ENCODE measurements at regions not wholly inside any gene's neighbourhood (a gene's known extent, or its start where the extent isn't known, plus 50 kb on each side); places are given as distances from the start of the nearest gene placed in this dataset.

DNA sequence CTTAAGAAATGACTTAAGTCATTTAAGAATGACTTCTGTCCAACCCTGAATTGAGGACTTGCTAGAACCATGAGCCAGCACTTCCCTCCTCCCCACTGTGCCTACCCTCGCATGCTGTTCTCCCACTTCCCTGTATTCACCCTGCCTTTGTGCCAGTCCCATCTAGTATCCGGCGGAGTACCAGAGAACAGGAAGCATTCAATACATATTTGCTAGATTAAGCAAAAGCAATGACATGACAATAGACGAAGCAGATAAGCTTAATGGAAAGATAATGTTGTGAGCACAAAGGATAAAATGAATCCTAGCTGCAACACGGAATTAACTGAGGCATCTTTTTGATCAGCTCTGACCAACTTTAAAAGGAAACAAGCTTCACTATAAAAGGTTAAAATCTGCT lies 328.5 kb downstream of the TDRD15 start:
- Histone ChIP-seq H3K27ac (ENCODE audit: low read depth, low read length) (peak overlapping the region; percentile 42), H4K5ac (ENCODE audit: low read length) (no peak overlapping the region), H3K56ac (ENCODE audit: low read length) (peak overlapping the region; percentile 69), H3K9ac (ENCODE audit: low read length) (no peak overlapping the region), H3K4me1 (ENCODE audit: control insufficient read depth, low read depth, low read length) (peaks cover 23% of the 10 kb centered on the region), H3K23ac (ENCODE audit: low read length) (no peak overlapping the region), H2BK120ac (ENCODE audit: low read depth, low read length) (no peak overlapping the region), H2AK5ac (ENCODE audit: low read length) (no peak overlapping the region), H3K79me1 (ENCODE audit: low read length) (no peaks in the 10 kb centered on the region), H3K4me3 (ENCODE audit: low read length) (no peak overlapping the region), H3K36me3 (ENCODE audit: control insufficient read depth, insufficient read depth, low read length) (no peaks in the 10 kb centered on the region), H3K4ac (ENCODE audit: low read depth, low read length) (no peak overlapping the region), H2BK15ac (replicated peaks; ENCODE audit: low read depth) (no peak overlapping the region), H2BK5ac (ENCODE audit: low read length) (peak overlapping the region; percentile 97), H3K4me2 (ENCODE audit: low read length) (no peak overlapping the region), H3K79me2 (ENCODE audit: control insufficient read depth, insufficient read depth, low read length) (no peaks in the 10 kb centered on the region), H3K27me3 (ENCODE audit: insufficient read depth, low read length, poor library complexity) (no peaks in the 10 kb centered on the region), H3K18ac (ENCODE audit: low read length) (no peak overlapping the region), H4K8ac (ENCODE audit: low read depth, low read length) (no peak overlapping the region)
- no CpG with 5 or more reads among the region's 5 CpGs for WGBS (ENCODE audit: extremely low coverage, insufficient coverage, low lambda C conversion rate)
- peak; percentile 83 for DNase-seq

DNA sequence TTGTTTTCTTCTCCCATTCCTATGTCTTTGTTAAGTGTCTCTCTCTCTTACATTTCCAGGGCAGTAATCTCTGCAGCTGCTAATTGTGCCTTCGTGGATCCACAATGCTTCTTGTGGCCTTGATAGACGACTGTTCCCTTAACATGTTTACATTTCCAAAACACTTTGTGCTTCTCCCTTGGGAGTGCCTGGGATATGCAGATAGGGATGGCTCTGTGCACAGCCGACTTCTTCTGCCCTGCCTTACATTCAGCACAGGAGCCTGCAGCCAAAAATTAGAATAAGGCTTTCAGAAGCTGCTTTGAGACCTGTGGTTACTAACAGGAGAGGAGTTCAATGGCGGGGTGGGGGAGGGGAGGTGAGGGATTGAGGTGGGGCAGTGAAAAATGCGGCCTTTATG lies 328.9 kb downstream of the TDRD15 start:
- H3K9ac ChIP-seq (ENCODE audit: low read length) = no peak overlapping the region
- H3K27ac ChIP-seq (ENCODE audit: low read depth, low read length) = peak overlapping the region; percentile 88
- peak overlapping the region; percentile 18 for H4K5ac ChIP-seq (ENCODE audit: low read length)
- no peak overlapping the region for H2AK5ac ChIP-seq (ENCODE audit: low read length)
- no CpG with 5 or more reads among the region's 5 CpGs for WGBS (ENCODE audit: extremely low coverage, insufficient coverage, low lambda C conversion rate)
- H3K4me1 ChIP-seq (ENCODE audit: control insufficient read depth, low read depth, low read length) = peaks cover 23% of the 10 kb centered on the region
- H3K27me3 ChIP-seq (ENCODE audit: insufficient read depth, low read length, poor library complexity) = no peaks in the 10 kb centered on the region
- H4K8ac ChIP-seq (ENCODE audit: low read depth, low read length) = no peak overlapping the region
- H3K56ac ChIP-seq (ENCODE audit: low read length) = peak overlapping the region; percentile 26
- H3K36me3 ChIP-seq (ENCODE audit: control insufficient read depth, insufficient read depth, low read length) = no peaks in the 10 kb centered on the region
- DNase-seq = peak; percentile 94
- H2BK120ac ChIP-seq (ENCODE audit: low read depth, low read length) = peak overlapping the region; percentile 47
- H2BK15ac ChIP-seq (replicated peaks; ENCODE audit: low read depth) = no peak overlapping the region
- H3K4me2 ChIP-seq (ENCODE audit: low read length) = no peak overlapping the region
- H2BK5ac ChIP-seq (ENCODE audit: low read length) = peak overlapping the region; percentile 97
- H3K79me1 ChIP-seq (ENCODE audit: low read length) = no peaks in the 10 kb centered on the region
- H3K4me3 ChIP-seq (ENCODE audit: low read length) = no peak overlapping the region
- no peak overlapping the region for H3K23ac ChIP-seq (ENCODE audit: low read length)
- no peak overlapping the region for H3K4ac ChIP-seq (ENCODE audit: low read depth, low read length)
- peak overlapping the region; percentile 69 for H3K18ac ChIP-seq (ENCODE audit: low read length)
- no peaks in the 10 kb centered on the region for H3K79me2 ChIP-seq (ENCODE audit: control insufficient read depth, insufficient read depth, low read length)

DNA sequence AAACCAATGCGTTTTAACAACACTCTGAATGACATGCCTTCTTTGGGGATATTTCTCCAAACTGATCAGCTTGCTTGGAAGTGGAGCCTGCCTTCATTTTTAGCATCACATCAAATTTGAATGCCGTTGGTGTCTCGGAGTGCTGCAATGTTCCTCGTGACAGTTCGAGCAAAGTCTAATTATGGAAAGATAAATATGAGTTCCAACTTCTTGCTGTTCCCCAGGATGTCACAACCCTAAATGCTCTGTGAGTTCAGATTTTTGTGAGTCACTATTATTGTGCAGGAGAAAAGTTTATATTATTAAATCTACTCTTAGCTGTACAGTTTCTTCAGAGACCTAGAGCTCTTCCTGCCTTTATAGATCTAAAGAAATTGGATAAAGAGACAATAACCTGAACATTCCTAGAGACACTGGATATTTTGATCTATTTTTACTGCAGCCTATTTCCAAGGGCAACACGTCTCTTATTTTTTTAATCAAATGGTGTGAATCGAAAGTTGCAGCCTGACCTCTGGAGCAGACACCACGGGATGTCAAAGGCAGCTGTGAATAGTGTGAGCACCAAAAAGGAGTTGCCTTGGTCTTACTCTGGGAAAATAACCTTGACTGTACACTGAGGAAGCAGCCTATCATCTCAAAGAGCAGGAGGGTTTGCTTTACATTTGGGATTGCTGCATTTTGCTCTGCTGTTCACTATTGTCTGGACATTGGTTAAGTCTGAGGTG lies 330.1 kb downstream of the TDRD15 start:
- Histone ChIP-seq H3K27ac (ENCODE audit: low read depth, low read length) (peak overlapping the region; percentile 88), H4K5ac (ENCODE audit: low read length) (peak overlapping the region; percentile 59)
- no peak for DNase-seq

DNA sequence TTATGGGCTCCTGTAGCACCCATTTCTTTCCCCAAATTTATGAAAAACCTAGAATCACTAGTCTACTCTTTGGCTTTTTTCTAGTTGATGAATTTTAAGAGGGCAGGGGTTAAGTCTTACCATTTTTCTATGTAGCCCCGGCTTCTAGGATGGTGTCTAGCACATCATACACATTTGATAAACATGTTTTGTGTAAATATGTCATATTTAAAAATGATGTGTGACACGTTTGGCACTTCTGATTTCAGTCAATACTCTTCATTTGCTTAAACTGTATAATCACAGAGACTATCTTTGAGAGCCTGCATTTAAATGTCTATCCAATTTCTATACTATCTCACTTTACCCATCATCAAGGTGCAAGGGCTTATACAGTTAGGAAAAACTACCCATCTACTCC lies 331.1 kb downstream of the TDRD15 start:
- no peak overlapping the region for H4K8ac ChIP-seq (ENCODE audit: low read depth, low read length)
- no peak overlapping the region for H3K4me3 ChIP-seq (ENCODE audit: low read length)
- H3K23ac ChIP-seq (ENCODE audit: low read length) = no peak overlapping the region
- H3K4me1 ChIP-seq (ENCODE audit: control insufficient read depth, low read depth, low read length) = peaks cover 23% of the 10 kb centered on the region
- H3K79me1 ChIP-seq (ENCODE audit: low read length) = no peaks in the 10 kb centered on the region
- no peak overlapping the region for H3K4ac ChIP-seq (ENCODE audit: low read depth, low read length)
- H2BK15ac ChIP-seq (replicated peaks; ENCODE audit: low read depth) = no peak overlapping the region
- H3K56ac ChIP-seq (ENCODE audit: low read length) = no peak overlapping the region
- no peak overlapping the region for H2AK5ac ChIP-seq (ENCODE audit: low read length)
- no peak overlapping the region for H3K27ac ChIP-seq (ENCODE audit: low read depth, low read length)
- H4K5ac ChIP-seq (ENCODE audit: low read length) = no peak overlapping the region
- H2BK120ac ChIP-seq (ENCODE audit: low read depth, low read length) = no peak overlapping the region
- no peaks in the 10 kb centered on the region for H3K27me3 ChIP-seq (ENCODE audit: insufficient read depth, low read length, poor library complexity)
- no peak overlapping the region for H3K18ac ChIP-seq (ENCODE audit: low read length)
- H3K79me2 ChIP-seq (ENCODE audit: control insufficient read depth, insufficient read depth, low read length) = no peaks in the 10 kb centered on the region
- no peak overlapping the region for H3K4me2 ChIP-seq (ENCODE audit: low read length)
- no peak overlapping the region for H2BK5ac ChIP-seq (ENCODE audit: low read length)
- H3K9ac ChIP-seq (ENCODE audit: low read length) = no peak overlapping the region
- WGBS (ENCODE audit: extremely low coverage, insufficient coverage, low lambda C conversion rate) = no CpG with 5 or more reads among the region's 2 CpGs
- DNase-seq = no peak
- no peaks in the 10 kb centered on the region for H3K36me3 ChIP-seq (ENCODE audit: control insufficient read depth, insufficient read depth, low read length)

More for the DNA sequence above, 330.1 kb downstream of the TDRD15 start:
- no peak overlapping the region for H3K9ac ChIP-seq (ENCODE audit: low read length)
- H4K8ac ChIP-seq (ENCODE audit: low read depth, low read length) = peak overlapping the region; percentile 65
- no peak overlapping the region for H3K4me3 ChIP-seq (ENCODE audit: low read length)
- no peaks in the 10 kb centered on the region for H3K79me1 ChIP-seq (ENCODE audit: low read length)
- peak overlapping the region; percentile 53 for H2BK5ac ChIP-seq (ENCODE audit: low read length)
- peak overlapping the region; percentile 51 for H3K56ac ChIP-seq (ENCODE audit: low read length)
- H3K4me1 ChIP-seq (ENCODE audit: control insufficient read depth, low read depth, low read length) = peaks cover 23% of the 10 kb centered on the region
- H3K23ac ChIP-seq (ENCODE audit: low read length) = no peak overlapping the region
- H2BK120ac ChIP-seq (ENCODE audit: low read depth, low read length) = peak overlapping the region; percentile 65
- H3K36me3 ChIP-seq (ENCODE audit: control insufficient read depth, insufficient read depth, low read length) = no peaks in the 10 kb centered on the region
- H3K4me2 ChIP-seq (ENCODE audit: low read length) = no peak overlapping the region
- H2BK15ac ChIP-seq (replicated peaks; ENCODE audit: low read depth) = no peak overlapping the region
- peak overlapping the region; percentile 69 for H3K18ac ChIP-seq (ENCODE audit: low read length)
- no CpG with 5 or more reads among the region's 8 CpGs for WGBS (ENCODE audit: extremely low coverage, insufficient coverage, low lambda C conversion rate)
- no peaks in the 10 kb centered on the region for H3K79me2 ChIP-seq (ENCODE audit: control insufficient read depth, insufficient read depth, low read length)
- H2AK5ac ChIP-seq (ENCODE audit: low read length) = peak overlapping the region; percentile 35
- H3K27me3 ChIP-seq (ENCODE audit: insufficient read depth, low read length, poor library complexity) = no peaks in the 10 kb centered on the region
- H3K4ac ChIP-seq (ENCODE audit: low read depth, low read length) = no peak overlapping the region

DNA sequence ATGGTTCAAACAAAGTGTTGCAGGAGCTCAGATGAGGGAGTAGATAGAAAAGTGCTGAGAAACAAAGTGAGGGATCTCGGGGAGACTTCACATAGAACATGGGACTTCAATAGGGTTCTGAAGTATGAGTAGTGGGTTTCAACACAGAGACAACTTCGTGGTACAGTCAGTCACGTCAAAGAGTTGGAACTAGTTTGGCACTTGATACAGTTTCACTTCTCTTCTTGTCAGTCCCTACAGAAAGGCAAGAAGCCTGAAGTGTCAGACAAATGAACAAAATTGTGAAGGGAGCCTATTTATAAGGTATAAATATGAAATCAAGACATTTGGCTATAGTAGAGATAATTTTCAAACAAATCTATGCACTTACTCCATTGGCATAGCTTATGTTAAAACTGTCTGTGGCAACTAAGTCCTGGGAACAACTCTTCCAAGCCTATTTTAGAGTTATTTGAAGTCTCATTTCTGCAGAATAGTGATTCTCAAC lies 338.0 kb downstream of the TDRD15 start:
- Histone ChIP-seq H3K4ac (ENCODE audit: low read depth, low read length) (no peak overlapping the region), H3K9ac (ENCODE audit: low read length) (no peak overlapping the region), H3K79me2 (ENCODE audit: control insufficient read depth, insufficient read depth, low read length) (no peaks in the 10 kb centered on the region), H3K4me3 (ENCODE audit: low read length) (no peak overlapping the region), H3K18ac (ENCODE audit: low read length) (no peak overlapping the region), H3K4me1 (ENCODE audit: control insufficient read depth, low read depth, low read length) (no peaks in the 10 kb centered on the region), H3K56ac (ENCODE audit: low read length) (no peak overlapping the region), H2BK5ac (ENCODE audit: low read length) (no peak overlapping the region), H3K27ac (ENCODE audit: low read depth, low read length) (no peak overlapping the region), H3K4me2 (ENCODE audit: low read length) (no peak overlapping the region), H3K27me3 (ENCODE audit: insufficient read depth, low read length, poor library complexity) (no peaks in the 10 kb centered on the region), H4K8ac (ENCODE audit: low read depth, low read length) (no peak overlapping the region), H3K23ac (ENCODE audit: low read length) (no peak overlapping the region), H3K36me3 (ENCODE audit: control insufficient read depth, insufficient read depth, low read length) (no peaks in the 10 kb centered on the region), H4K5ac (ENCODE audit: low read length) (no peak overlapping the region), H2AK5ac (ENCODE audit: low read length) (no peak overlapping the region), H2BK120ac (ENCODE audit: low read depth, low read length) (no peak overlapping the region), H2BK15ac (replicated peaks; ENCODE audit: low read depth) (peak overlapping the region; percentile 19), H3K79me1 (ENCODE audit: low read length) (no peaks in the 10 kb centered on the region)
- DNase-seq = no peak
- no CpG with 5 or more reads among the region's 3 CpGs for WGBS (ENCODE audit: extremely low coverage, insufficient coverage, low lambda C conversion rate)
